Coronary artery (tissue), 2 donors: ENCODE measurements at regions not wholly inside any gene's neighbourhood (a gene's known extent, or its start where the extent isn't known, plus 50 kb on each side); places are given as distances from the start of the nearest gene placed in this dataset.

Experiments
- DNase-seq: peaks from one replicate; pipeline ENCODE4 v3.0.0-alpha.2; 2017; ENCODE audit warnings: low spot score
- H3K27ac ChIP-seq, 2 donors: fragments of 200-600 bp; sonication (generic); one replicate each; pipeline ENCODE4 v1.5.1; 2016 to 2019
- H3K4me3 ChIP-seq: fragments of 200-600 bp; sonication (generic); 2 replicates; pipeline ENCODE4 v1.5.1; 2016; ENCODE audit warnings: mild to moderate bottlenecking, moderate library complexity
- CTCF ChIP-seq: fragments of 200-600 bp; sonication (generic); IDR thresholded peaks from one replicate; pipeline ENCODE4 v1.5.1; 2019; ENCODE audit warnings: antibody characterized with exemption

- Histone ChIP-seq H3K27ac (no peak overlapping the region), H3K4me3 (no peak overlapping the region)
- no peak for TF ChIP-seq CTCF
- DNase-seq = no peak
These were observed 53.7 kb upstream of the SMIM15 start for GRCh38 chr5:61215996-61216395.

GRCh38 chr5:61216741-61217140 is 54.5 kb upstream of the SMIM15 start:
- no peak overlapping the region for H3K27ac ChIP-seq
- no peak for DNase-seq
- H3K4me3 ChIP-seq = no peak overlapping the region
- no peak for TF ChIP-seq CTCF

- H3K4me3 ChIP-seq = no peak overlapping the region
- DNase-seq = no peak
- no peak for TF ChIP-seq CTCF
- H3K27ac ChIP-seq = no peak overlapping the region
These were observed 54.9 kb upstream of the SMIM15 start for GRCh38 chr5:61217214-61217613.

GRCh38 chr5:61228229-61228628 is 66.0 kb upstream of the SMIM15 start:
- Histone ChIP-seq H3K4me3 (no peak overlapping the region), H3K27ac (no peak overlapping the region)
- TF ChIP-seq CTCF = no peak
- no peak for DNase-seq

GRCh38 chr5:61228691-61229280 is 66.5 kb upstream of the SMIM15 start:
- no peak overlapping the region for H3K4me3 ChIP-seq
- H3K27ac ChIP-seq = no peak overlapping the region
- DNase-seq = no peak
- no peak for TF ChIP-seq CTCF

GRCh38 chr5:61229416-61229815 is 67.1 kb upstream of the SMIM15 start:
- Histone ChIP-seq H3K27ac (no peak overlapping the region), H3K4me3 (no peak overlapping the region)
- no peak for TF ChIP-seq CTCF
- no peak for DNase-seq

GRCh38 chr5:61230492-61230891 is 68.2 kb upstream of the SMIM15 start:
- Histone ChIP-seq H3K27ac (no peak overlapping the region), H3K4me3 (no peak overlapping the region)
- no peak for DNase-seq
- no peak for TF ChIP-seq CTCF
